GM19043 (cell line): ENCODE measurements at regions not wholly inside any gene's neighbourhood (a gene's known extent, or its start where the extent isn't known, plus 50 kb on each side); places are given as distances from the start of the nearest gene placed in this dataset.

Experiments used
- ATAC-seq: cut with Tn5 transposase; IDR thresholded peaks from one replicate; pipeline ENCODE4 v1.9.1; 2021; ENCODE audit warnings: low read depth; ENCODE audit not compliant: unreplicated experiment

GRCh38 chr16:51818342-51818944, 667.4 kb upstream of the SALL1 start:
- no peak for ATAC-seq

- no peak for ATAC-seq
Observed at GRCh38 chr16:51816929-51817328, 665.9 kb upstream of the SALL1 start.

- no peak for ATAC-seq
Observed at GRCh38 chr16:51815523-51815922, 664.5 kb upstream of the SALL1 start.

- no peak for ATAC-seq
Observed at GRCh38 chr16:51814617-51815016, 663.5 kb upstream of the SALL1 start.

GRCh38 chr16:51813609-51814008, 662.5 kb upstream of the SALL1 start:
- ATAC-seq, result no peak

- ATAC-seq, result no peak
Observed at GRCh38 chr16:51812945-51813344, 661.9 kb upstream of the SALL1 start.

GRCh38 chr16:51807551-51807950, 656.5 kb upstream of the SALL1 start:
- no peak for ATAC-seq

- no peak for ATAC-seq
Observed at GRCh38 chr16:51801635-51802034, 650.6 kb upstream of the SALL1 start.

GRCh38 chr16:51797669-51798259, 646.7 kb upstream of the SALL1 start:
- ATAC-seq, result no peak

- no peak for ATAC-seq
Observed at GRCh38 chr16:51779240-51779639, 628.2 kb upstream of the SALL1 start.

- no peak for ATAC-seq
Observed at GRCh38 chr16:51773071-51773890, 622.2 kb upstream of the SALL1 start.

GRCh38 chr16:51766739-51767138, 615.7 kb upstream of the SALL1 start:
- ATAC-seq, result no peak

GRCh38 chr16:51763072-51763661, 612.1 kb upstream of the SALL1 start:
- ATAC-seq, result no peak

GRCh38 chr16:51762081-51762996, 611.3 kb upstream of the SALL1 start:
- peak; percentile 64 for ATAC-seq

GRCh38 chr16:51761001-51761400, 609.9 kb upstream of the SALL1 start:
- no peak for ATAC-seq

- ATAC-seq, result no peak
Observed at GRCh38 chr16:51759999-51760398, 608.9 kb upstream of the SALL1 start.

GRCh38 chr16:51759329-51759728, 608.3 kb upstream of the SALL1 start:
- no peak for ATAC-seq

- no peak for ATAC-seq
Observed at GRCh38 chr16:51757921-51758479, 606.9 kb upstream of the SALL1 start.

GRCh38 chr16:51757505-51757904, 606.4 kb upstream of the SALL1 start:
- ATAC-seq, result no peak

- no peak for ATAC-seq
Observed at GRCh38 chr16:51757124-51757470, 606.0 kb upstream of the SALL1 start.
